ENCODE measurements at regions not wholly inside any gene's neighbourhood (a gene's known extent, or its start where the extent isn't known, plus 50 kb on each side); places are given as distances from the start of the nearest gene placed in this dataset.

- DNase-seq (ENCODE audit: low spot score) (no peak), ATAC-seq (ENCODE audit: low read depth) (no peak)
- Histone ChIP-seq H3K27ac (ENCODE audit: poor library complexity, severe bottlenecking) (no peak overlapping the region), H3K9me3 (ENCODE audit: severe bottlenecking) (no peaks in the 10 kb centered on the region), H3K27me3 (ENCODE audit: insufficient read depth, poor library complexity, severe bottlenecking) (no peaks in the 10 kb centered on the region), H3K4me1 (ENCODE audit: insufficient read depth, poor library complexity, severe bottlenecking) (peaks cover 11% of the 10 kb centered on the region), H3K4me3 (ENCODE audit: severe bottlenecking) (no peak overlapping the region), H3K36me3 (ENCODE audit: low read depth) (no peaks in the 10 kb centered on the region)
- TF ChIP-seq, protein P1, sequence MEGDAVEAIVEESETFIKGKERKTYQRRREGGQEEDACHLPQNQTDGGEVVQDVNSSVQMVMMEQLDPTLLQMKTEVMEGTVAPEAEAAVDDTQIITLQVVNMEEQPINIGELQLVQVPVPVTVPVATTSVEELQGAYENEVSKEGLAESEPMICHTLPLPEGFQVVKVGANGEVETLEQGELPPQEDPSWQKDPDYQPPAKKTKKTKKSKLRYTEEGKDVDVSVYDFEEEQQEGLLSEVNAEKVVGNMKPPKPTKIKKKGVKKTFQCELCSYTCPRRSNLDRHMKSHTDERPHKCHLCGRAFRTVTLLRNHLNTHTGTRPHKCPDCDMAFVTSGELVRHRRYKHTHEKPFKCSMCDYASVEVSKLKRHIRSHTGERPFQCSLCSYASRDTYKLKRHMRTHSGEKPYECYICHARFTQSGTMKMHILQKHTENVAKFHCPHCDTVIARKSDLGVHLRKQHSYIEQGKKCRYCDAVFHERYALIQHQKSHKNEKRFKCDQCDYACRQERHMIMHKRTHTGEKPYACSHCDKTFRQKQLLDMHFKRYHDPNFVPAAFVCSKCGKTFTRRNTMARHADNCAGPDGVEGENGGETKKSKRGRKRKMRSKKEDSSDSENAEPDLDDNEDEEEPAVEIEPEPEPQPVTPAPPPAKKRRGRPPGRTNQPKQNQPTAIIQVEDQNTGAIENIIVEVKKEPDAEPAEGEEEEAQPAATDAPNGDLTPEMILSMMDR (IDR thresholded peaks at IDR 0.05; ENCODE audit: poor library complexity, severe bottlenecking) = no peak
Measured at GRCh38 chr6:120214088-120214499, 864.5 kb upstream of the MAN1A1 start.

DNA sequence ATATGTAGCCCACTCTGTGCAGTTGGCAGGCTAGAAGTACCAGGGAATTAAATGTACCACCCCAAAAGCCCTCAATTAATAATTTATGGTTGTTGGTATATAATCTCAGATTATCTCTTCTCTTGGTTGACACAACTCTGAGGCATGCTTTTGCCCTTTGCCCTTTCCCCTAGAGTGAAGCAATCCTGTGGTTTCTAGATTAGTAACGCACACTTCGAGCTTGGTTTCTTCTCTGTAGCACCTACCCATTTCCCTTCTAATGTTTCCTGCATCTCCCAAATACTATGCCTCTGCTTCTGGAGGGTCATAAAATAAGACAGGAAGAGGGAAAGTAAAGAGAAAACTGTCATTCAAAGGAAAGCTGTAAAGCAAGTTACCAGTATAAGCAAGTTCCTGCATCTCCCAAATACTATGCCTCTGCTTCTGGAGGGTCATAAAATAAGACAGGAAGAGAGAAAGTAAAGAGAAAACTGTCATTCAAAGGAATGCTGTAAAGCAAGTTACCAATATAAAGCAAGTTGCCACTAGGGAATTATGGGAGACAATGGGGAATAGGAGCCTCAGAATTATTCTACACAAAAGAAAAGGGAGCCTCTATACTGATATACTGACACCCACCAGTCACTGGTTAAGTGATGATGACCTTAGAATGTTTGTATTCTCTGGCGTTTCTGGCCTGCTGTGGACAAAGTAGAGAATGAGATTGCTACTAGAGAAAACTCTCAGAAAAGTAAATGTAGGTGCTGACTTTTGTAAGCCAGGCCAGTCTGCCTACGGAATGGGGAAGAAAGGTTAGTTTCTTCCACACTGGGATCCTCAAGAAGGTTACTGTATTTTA lies 862.6 kb upstream of the MAN1A1 start:
- Histone ChIP-seq H3K27me3 (ENCODE audit: insufficient read depth, poor library complexity, severe bottlenecking) (no peaks in the 10 kb centered on the region), H3K9me3 (ENCODE audit: severe bottlenecking) (no peaks in the 10 kb centered on the region), H3K4me3 (ENCODE audit: severe bottlenecking) (no peak overlapping the region), H3K36me3 (ENCODE audit: low read depth) (no peaks in the 10 kb centered on the region), H3K4me1 (ENCODE audit: insufficient read depth, poor library complexity, severe bottlenecking) (peaks cover 11% of the 10 kb centered on the region), H3K27ac (ENCODE audit: poor library complexity, severe bottlenecking) (peak overlapping the region; percentile 53)
- ATAC-seq (ENCODE audit: low read depth) = peak; percentile 84
- TF ChIP-seq, protein P1 (IDR thresholded peaks at IDR 0.05; ENCODE audit: poor library complexity, severe bottlenecking) = no peak
- no peak for DNase-seq (ENCODE audit: low spot score)

GRCh38 chr6:120202878-120203277 lies 853.3 kb upstream of the MAN1A1 start:
- TF ChIP-seq, protein P1 (IDR thresholded peaks at IDR 0.05; ENCODE audit: poor library complexity, severe bottlenecking) = no peak
- H3K27me3 ChIP-seq (ENCODE audit: insufficient read depth, poor library complexity, severe bottlenecking) = no peaks in the 10 kb centered on the region
- no peaks in the 10 kb centered on the region for H3K9me3 ChIP-seq (ENCODE audit: severe bottlenecking)
- H3K27ac ChIP-seq (ENCODE audit: poor library complexity, severe bottlenecking) = no peak overlapping the region
- no peak for ATAC-seq (ENCODE audit: low read depth)
- no peaks in the 10 kb centered on the region for H3K4me1 ChIP-seq (ENCODE audit: insufficient read depth, poor library complexity, severe bottlenecking)
- DNase-seq (ENCODE audit: low spot score) = no peak
- no peaks in the 10 kb centered on the region for H3K36me3 ChIP-seq (ENCODE audit: low read depth)
- H3K4me3 ChIP-seq (ENCODE audit: severe bottlenecking) = no peak overlapping the region

DNA sequence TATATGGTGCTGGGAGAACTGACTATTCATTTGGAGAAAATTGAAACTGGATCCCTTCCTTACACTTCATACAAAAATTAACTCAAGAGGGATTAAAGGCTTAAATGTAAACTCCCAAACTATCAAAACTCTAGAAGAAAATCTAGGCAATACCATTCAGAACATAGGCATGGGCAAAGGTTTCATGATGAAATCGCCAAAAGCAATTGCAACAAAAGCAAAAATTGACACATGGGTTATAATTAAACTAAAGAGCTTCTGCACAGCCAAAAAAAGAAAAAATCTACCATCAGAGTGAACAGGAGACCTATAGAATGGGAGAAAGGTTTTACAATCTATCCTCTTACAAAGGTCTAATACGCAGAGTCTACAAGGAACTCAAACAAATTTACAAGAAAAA lies 851.3 kb upstream of the MAN1A1 start:
- Histone ChIP-seq H3K27me3 (ENCODE audit: insufficient read depth, poor library complexity, severe bottlenecking) (no peaks in the 10 kb centered on the region), H3K4me1 (ENCODE audit: insufficient read depth, poor library complexity, severe bottlenecking) (no peaks in the 10 kb centered on the region), H3K36me3 (ENCODE audit: low read depth) (no peaks in the 10 kb centered on the region), H3K9me3 (ENCODE audit: severe bottlenecking) (no peaks in the 10 kb centered on the region), H3K4me3 (ENCODE audit: severe bottlenecking) (no peak overlapping the region), H3K27ac (ENCODE audit: poor library complexity, severe bottlenecking) (no peak overlapping the region)
- TF ChIP-seq, protein P1 (IDR thresholded peaks at IDR 0.05; ENCODE audit: poor library complexity, severe bottlenecking) = no peak
- no peak for ATAC-seq (ENCODE audit: low read depth)
- DNase-seq (ENCODE audit: low spot score) = no peak

GRCh38 chr6:120198033-120198432 lies 848.5 kb upstream of the MAN1A1 start:
- H3K9me3 ChIP-seq (ENCODE audit: severe bottlenecking) = no peaks in the 10 kb centered on the region
- no peak for DNase-seq (ENCODE audit: low spot score)
- TF ChIP-seq, protein P1 (IDR thresholded peaks at IDR 0.05; ENCODE audit: poor library complexity, severe bottlenecking) = no peak
- ATAC-seq (ENCODE audit: low read depth) = no peak
- H3K27me3 ChIP-seq (ENCODE audit: insufficient read depth, poor library complexity, severe bottlenecking) = no peaks in the 10 kb centered on the region
- no peaks in the 10 kb centered on the region for H3K4me1 ChIP-seq (ENCODE audit: insufficient read depth, poor library complexity, severe bottlenecking)
- no peak overlapping the region for H3K4me3 ChIP-seq (ENCODE audit: severe bottlenecking)
- no peaks in the 10 kb centered on the region for H3K36me3 ChIP-seq (ENCODE audit: low read depth)
- H3K27ac ChIP-seq (ENCODE audit: poor library complexity, severe bottlenecking) = no peak overlapping the region
